Neural progenitor cell (in vitro differentiated cells): ENCODE measurements at regions not wholly inside any gene's neighbourhood (a gene's known extent, or its start where the extent isn't known, plus 50 kb on each side); places are given as distances from the start of the nearest gene placed in this dataset.

ENCODE experiments used
- CTCF ChIP-seq: fragments of 200-600 bp; sonication (generic); IDR thresholded peaks from 2 replicates; pipeline ENCODE4 v1.5.1; 2017; ENCODE audit warnings: antibody characterized with exemption, mild to moderate bottlenecking
- EZH2 ChIP-seq: fragments of 200-600 bp; sonication (generic); IDR thresholded peaks from 2 replicates; pipeline ENCODE4 v1.6.1; 2017; ENCODE audit warnings: antibody characterized with exemption, mild to moderate bottlenecking, moderate library complexity
- EZH2phosphoT487 ChIP-seq: fragments of 200-600 bp; sonication (generic); IDR thresholded peaks from 2 replicates; pipeline ENCODE4 v1.6.1; 2017; ENCODE audit warnings: antibody characterized with exemption

- TF ChIP-seq EZH2 = no peak
- TF ChIP-seq CTCF = no peak
- TF ChIP-seq EZH2phosphoT487 = no peak
These were observed 289.9 kb upstream of the FAM241A start for GRCh38 chr4:111855308-111855707.
